Body of pancreas (tissue), 4 donors: ENCODE measurements at regions not wholly inside any gene's neighbourhood (a gene's known extent, or its start where the extent isn't known, plus 50 kb on each side); places are given as distances from the start of the nearest gene placed in this dataset.

Experiments
- POLR2A ChIP-seq, 3 donors: fragments of 450-650 bp; IDR thresholded peaks; one replicate each; pipeline ENCODE4 v1.6.1; 2016; ENCODE audit warnings: antibody characterized with exemption in 3 of 3, mild to moderate bottlenecking in 2 of 3
- TF ChIP-seq, protein P1 (sequence below), 7 experiments: fragments of 450-650 bp in 4 of 7; fragments of 200-600 bp in 3 of 7; sonication (generic) in 3 of 7; IDR thresholded peaks; one replicate each; pipeline ENCODE4 v1.5.1; 2016 to 2019; ENCODE audit warnings: antibody characterized with exemption in 7 of 7

DNA sequence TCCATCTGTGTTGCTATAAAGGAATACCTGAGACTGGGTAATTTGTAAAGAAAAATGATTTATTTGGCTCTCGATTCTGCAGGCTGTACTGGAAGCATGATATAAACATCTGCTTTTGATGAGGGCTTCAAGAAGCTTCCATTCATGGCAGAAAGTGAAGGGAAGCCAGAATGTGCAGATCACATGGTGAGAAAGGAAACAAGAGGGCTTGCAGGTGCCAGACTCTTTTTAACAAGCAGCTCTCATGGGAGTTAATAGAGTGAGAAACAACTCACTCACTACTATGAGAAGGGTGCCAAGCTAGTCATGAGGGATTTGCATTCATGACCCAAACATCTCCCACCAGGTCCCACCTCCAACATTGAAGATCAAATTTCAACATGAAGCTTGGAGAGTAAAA, 247.2 kb downstream of the ZIC4 start:
- TF ChIP-seq, protein P1, sequence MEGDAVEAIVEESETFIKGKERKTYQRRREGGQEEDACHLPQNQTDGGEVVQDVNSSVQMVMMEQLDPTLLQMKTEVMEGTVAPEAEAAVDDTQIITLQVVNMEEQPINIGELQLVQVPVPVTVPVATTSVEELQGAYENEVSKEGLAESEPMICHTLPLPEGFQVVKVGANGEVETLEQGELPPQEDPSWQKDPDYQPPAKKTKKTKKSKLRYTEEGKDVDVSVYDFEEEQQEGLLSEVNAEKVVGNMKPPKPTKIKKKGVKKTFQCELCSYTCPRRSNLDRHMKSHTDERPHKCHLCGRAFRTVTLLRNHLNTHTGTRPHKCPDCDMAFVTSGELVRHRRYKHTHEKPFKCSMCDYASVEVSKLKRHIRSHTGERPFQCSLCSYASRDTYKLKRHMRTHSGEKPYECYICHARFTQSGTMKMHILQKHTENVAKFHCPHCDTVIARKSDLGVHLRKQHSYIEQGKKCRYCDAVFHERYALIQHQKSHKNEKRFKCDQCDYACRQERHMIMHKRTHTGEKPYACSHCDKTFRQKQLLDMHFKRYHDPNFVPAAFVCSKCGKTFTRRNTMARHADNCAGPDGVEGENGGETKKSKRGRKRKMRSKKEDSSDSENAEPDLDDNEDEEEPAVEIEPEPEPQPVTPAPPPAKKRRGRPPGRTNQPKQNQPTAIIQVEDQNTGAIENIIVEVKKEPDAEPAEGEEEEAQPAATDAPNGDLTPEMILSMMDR (IDR thresholded peaks at IDR 0.05), result no peak
- no peak for TF ChIP-seq POLR2A (IDR thresholded peaks at IDR 0.05)
